ENCODE measurements at regions not wholly inside any gene's neighbourhood (a gene's known extent, or its start where the extent isn't known, plus 50 kb on each side); places are given as distances from the start of the nearest gene placed in this dataset.

DNA sequence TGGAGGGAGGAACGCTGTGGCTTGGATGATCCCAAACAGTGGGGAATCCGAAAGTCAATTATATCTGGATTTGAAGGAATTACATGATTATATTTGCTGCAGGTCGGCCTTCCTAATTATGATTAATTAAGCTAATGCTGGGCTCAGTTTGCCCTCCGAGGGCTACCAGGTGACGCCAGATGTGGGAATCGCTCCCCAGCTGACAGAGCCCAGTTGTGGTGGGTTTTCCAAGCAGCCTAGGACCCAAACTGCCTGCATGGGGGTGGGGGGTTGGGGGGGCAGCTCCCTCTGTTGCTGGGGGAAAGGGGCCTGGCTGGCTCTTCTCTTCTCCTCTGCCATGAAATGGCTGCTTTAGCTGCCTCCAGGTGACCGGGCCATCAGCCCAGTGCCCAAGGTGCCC is 147.6 kb upstream of the C1orf174 start:
- FAIRE-seq (no peak), DNase-seq (ENCODE audit: insufficient read length, low spot score) (no peak)

DNA sequence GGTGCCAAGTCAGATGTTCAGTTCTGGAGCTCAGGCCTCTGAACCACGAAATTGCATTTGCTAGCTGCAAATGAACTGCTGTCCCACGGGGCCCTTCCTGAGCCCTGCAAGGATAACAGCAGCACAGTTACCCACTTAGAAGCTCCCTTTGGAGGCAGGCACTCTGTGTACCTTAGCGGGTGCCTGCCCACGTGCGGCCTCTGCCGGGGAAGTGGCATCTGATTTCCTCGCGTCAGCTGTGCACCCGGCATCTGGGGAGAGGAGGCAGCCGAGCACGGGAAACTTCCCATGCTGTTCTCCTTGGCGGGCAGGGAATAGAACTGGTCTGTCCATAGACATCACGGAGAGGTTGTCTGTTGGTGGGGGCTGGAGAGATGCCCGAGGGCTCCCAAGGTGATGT is 148.0 kb upstream of the C1orf174 start:
- DNase-seq (ENCODE audit: insufficient read length, low spot score) (no peak), FAIRE-seq (no peak)
- no peak for TF ChIP-seq TAF1 (IDR thresholded peaks at IDR 0.05; ENCODE audit: low read depth, low read length)
- no peak for TF ChIP-seq PAX5 (IDR thresholded peaks at IDR 0.05; ENCODE audit: insufficient read depth, low read length, severe bottlenecking)
- no peak for TF ChIP-seq POLR2A (IDR thresholded peaks at IDR 0.05; ENCODE audit: low read depth, low read length)
- no peak for TF ChIP-seq POU2F2 (IDR thresholded peaks at IDR 0.05; ENCODE audit: low read depth, low read length)
- TF ChIP-seq POLR2AphosphoS5 (IDR thresholded peaks at IDR 0.05; ENCODE audit: low read depth, low read length) = no peak
- TF ChIP-seq SPI1 (IDR thresholded peaks at IDR 0.05; ENCODE audit: low read depth, low read length) = no peak

More for the DNA sequence above, 147.6 kb upstream of the C1orf174 start:
- TF ChIP-seq TAF1 (IDR thresholded peaks at IDR 0.05; ENCODE audit: low read depth, low read length) (no peak), POLR2AphosphoS5 (IDR thresholded peaks at IDR 0.05; ENCODE audit: low read depth, low read length) (no peak), POU2F2 (IDR thresholded peaks at IDR 0.05; ENCODE audit: low read depth, low read length) (no peak), PAX5 (IDR thresholded peaks at IDR 0.05; ENCODE audit: insufficient read depth, low read length, severe bottlenecking) (no peak), SPI1 (IDR thresholded peaks at IDR 0.05; ENCODE audit: low read depth, low read length) (no peak), POLR2A (IDR thresholded peaks at IDR 0.05; ENCODE audit: low read depth, low read length) (no peak)

DNA sequence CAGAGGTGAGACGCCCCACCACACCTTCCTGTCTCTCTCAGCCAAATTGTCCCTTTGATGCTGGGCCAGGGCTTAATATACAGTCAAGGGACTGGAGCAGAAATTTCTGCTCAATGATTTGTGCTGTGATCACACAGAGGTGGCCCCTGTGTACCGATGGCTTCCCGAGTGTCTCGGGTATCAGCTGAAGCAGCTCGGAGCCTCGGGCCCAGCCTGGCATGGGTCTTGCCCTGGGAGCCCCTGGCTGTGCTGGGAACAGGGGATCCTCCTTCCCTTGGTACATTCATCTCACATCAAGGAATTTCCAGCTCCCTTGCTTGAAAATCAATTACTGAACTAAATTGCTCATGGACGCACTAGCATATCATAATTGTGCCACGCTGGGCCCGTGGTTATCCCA is 148.8 kb upstream of the C1orf174 start:
- FAIRE-seq (no peak), DNase-seq (ENCODE audit: insufficient read length, low spot score) (no peak)
- TF ChIP-seq PAX5 (IDR thresholded peaks at IDR 0.05; ENCODE audit: insufficient read depth, low read length, severe bottlenecking) (no peak), POLR2A (IDR thresholded peaks at IDR 0.05; ENCODE audit: low read depth, low read length) (no peak), POU2F2 (IDR thresholded peaks at IDR 0.05; ENCODE audit: low read depth, low read length) (no peak), TAF1 (IDR thresholded peaks at IDR 0.05; ENCODE audit: low read depth, low read length) (no peak), SPI1 (IDR thresholded peaks at IDR 0.05; ENCODE audit: low read depth, low read length) (no peak), POLR2AphosphoS5 (IDR thresholded peaks at IDR 0.05; ENCODE audit: low read depth, low read length) (no peak)

DNA sequence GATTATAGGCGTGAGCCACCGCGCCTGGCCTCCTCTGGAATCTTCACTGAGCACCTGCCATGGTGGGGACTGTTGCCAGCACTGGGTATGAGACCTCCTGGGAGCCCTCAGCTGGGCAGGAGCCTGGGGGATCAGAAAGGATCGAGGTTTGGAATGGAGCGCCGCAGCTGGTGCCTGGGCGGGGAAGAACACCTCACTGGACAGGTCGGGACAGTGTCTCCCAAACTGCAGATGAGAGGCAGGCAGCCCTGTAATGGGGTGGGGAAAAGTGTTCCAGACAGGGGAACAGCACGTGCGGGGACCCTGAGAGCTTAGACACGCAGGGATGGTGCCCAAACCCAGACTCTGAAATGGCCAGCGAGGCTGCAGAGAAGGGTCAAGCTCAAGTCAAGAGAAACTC is 150.9 kb upstream of the C1orf174 start:
- FAIRE-seq (no peak), DNase-seq (ENCODE audit: insufficient read length, low spot score) (no peak)

DNA sequence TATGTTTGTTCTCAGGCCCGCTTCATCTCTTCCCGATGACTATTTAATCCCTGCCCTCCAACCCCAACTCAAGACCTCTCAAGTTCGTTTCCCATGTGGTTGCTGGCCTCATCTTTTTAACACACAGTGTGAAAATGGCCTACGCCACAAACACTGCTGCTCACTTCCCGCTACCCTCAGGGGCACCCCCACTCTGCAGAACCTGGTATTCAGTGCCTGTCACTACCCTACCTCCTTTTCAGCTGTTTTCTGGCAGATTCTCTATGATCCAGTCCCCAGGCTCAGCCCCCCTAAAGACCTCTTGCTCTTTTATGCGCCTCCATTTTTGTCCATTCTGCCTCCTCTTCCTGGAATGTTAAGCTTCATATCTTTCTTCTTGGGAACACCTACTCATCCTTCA is 152.6 kb upstream of the C1orf174 start:
- FAIRE-seq (no peak), DNase-seq (ENCODE audit: insufficient read length, low spot score) (no peak)
- TF ChIP-seq PAX5 (IDR thresholded peaks at IDR 0.05; ENCODE audit: insufficient read depth, low read length, severe bottlenecking) (no peak), SPI1 (IDR thresholded peaks at IDR 0.05; ENCODE audit: low read depth, low read length) (no peak), TAF1 (IDR thresholded peaks at IDR 0.05; ENCODE audit: low read depth, low read length) (no peak)

More for the DNA sequence above, 150.9 kb upstream of the C1orf174 start:
- TF ChIP-seq PAX5 (IDR thresholded peaks at IDR 0.05; ENCODE audit: insufficient read depth, low read length, severe bottlenecking) (no peak), SPI1 (IDR thresholded peaks at IDR 0.05; ENCODE audit: low read depth, low read length) (no peak), POLR2AphosphoS5 (IDR thresholded peaks at IDR 0.05; ENCODE audit: low read depth, low read length) (no peak), POLR2A (IDR thresholded peaks at IDR 0.05; ENCODE audit: low read depth, low read length) (no peak), POU2F2 (IDR thresholded peaks at IDR 0.05; ENCODE audit: low read depth, low read length) (no peak), TAF1 (IDR thresholded peaks at IDR 0.05; ENCODE audit: low read depth, low read length) (no peak)

DNA sequence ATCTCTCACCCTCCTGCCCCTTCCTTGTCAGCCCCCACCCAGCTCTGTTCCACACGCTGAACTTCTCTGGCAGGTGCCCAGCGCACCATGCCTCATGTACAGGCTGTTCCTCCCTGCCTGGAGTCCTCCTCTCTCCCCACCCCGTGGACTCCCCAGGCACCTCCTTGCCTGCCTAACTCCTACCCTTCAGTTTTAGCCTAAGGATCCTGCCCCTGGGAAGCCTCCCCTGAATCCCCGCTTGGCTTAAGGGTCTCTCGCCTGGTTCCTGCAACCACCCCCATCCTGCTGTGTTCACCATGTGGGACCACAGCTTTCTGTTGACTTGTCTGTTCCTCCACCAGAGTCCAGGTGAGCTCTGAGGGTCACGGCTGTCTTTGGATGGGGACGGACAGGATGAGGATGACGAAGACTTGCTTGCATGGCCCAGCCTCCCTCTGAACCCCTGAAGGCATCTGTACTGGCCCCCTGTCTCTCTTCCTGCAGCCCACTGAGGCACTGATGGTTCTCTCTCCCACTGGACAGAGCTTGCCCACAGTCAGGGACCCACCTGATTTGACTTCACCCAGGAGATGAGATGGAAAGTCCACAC is 153.2 kb upstream of the C1orf174 start:
- FAIRE-seq (no peak), DNase-seq (ENCODE audit: insufficient read length, low spot score) (no peak)
- TF ChIP-seq POLR2A (IDR thresholded peaks at IDR 0.05; ENCODE audit: low read depth, low read length) (no peak), SPI1 (IDR thresholded peaks at IDR 0.05; ENCODE audit: low read depth, low read length) (no peak), POLR2AphosphoS5 (IDR thresholded peaks at IDR 0.05; ENCODE audit: low read depth, low read length) (no peak), TAF1 (IDR thresholded peaks at IDR 0.05; ENCODE audit: low read depth, low read length) (no peak)

DNA sequence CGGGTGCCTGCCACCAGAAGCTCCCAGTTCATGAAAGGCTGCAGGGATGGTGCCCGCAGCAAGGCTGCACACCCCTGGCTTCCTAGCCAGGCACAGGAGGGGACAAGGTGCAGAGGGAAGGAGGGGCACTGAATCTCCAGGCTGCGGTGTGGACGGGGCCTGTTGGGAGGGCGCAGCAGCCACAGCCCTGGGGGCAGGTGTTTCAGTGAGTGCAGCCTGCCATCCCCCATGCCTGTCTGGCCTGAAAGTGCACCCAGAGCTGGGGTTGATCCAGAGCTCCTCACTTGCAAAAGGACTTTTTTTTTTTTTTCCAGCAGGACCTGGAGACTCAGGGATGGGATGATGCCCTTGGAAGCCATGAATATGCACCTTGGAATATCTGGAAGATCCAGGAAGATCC is 153.7 kb upstream of the C1orf174 start:
- DNase-seq (ENCODE audit: insufficient read length, low spot score) (no peak), FAIRE-seq (no peak)
- TF ChIP-seq TAF1 (IDR thresholded peaks at IDR 0.05; ENCODE audit: low read depth, low read length) (no peak), PAX5 (IDR thresholded peaks at IDR 0.05; ENCODE audit: insufficient read depth, low read length, severe bottlenecking) (no peak)

DNA sequence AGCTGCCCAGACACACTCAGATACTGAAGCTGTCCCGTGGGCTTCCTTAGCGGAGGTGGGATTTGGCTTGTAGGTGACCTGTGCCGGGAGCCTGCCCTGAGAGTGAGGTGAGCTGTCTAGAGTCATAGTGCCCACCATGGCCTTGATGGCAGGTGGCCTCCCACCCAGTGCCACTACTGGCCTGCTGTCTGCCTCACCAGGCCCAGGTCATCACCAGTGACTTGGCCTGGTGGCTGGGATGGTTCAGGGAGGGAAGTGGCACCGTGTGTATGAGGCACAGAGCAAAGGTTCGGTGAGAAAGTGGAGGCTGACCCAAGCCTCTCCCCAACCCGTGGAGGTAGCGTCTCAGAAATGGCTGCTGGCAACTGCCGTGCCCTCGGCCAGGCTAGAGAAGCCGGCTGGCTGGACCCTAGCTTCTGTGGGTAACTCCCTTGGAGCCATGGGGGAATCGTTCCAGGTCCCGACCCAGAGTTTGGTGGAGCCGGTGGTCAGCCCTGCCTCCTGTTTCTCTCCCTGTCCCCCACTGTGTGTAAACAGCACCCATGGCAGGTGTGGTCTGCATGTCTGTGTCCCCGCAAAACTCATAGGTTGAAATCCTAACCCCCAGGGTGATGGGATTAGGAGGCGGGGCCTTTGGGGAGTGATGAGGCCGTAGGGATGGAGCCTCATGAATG is 155.4 kb upstream of the C1orf174 start:
- DNase-seq (ENCODE audit: insufficient read length, low spot score) = no peak
- FAIRE-seq = no peak
- TF ChIP-seq POLR2AphosphoS5 (IDR thresholded peaks at IDR 0.05; ENCODE audit: low read depth, low read length) (no peak), TAF1 (IDR thresholded peaks at IDR 0.05; ENCODE audit: low read depth, low read length) (no peak), SPI1 (IDR thresholded peaks at IDR 0.05; ENCODE audit: low read depth, low read length) (no peak), PAX5 (IDR thresholded peaks at IDR 0.05; ENCODE audit: insufficient read depth, low read length, severe bottlenecking) (no peak), POLR2A (IDR thresholded peaks at IDR 0.05; ENCODE audit: low read depth, low read length) (no peak), POU2F2 (IDR thresholded peaks at IDR 0.05; ENCODE audit: low read depth, low read length) (no peak)

DNA sequence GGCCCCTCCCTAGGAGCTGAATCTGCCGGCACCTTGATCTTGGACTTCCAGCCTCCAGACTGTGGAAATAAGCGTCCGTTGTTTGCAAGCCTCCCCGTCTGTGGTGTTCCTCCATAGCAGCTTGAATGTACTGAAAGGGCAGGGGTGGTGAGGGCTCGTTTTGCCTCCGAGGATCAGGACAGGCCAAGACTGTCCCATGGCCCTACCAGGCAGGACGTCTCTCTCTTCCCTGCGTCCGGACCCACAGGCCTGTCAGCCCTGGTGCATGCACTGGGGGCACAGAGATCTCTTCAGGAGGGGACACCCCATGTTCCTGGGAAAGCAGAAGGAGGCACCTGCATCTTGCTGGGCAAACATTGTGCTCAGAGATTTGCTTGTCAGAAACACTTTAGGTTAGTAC is 156.3 kb upstream of the C1orf174 start:
- TF ChIP-seq POLR2A (IDR thresholded peaks at IDR 0.05; ENCODE audit: low read depth, low read length) (no peak), POU2F2 (IDR thresholded peaks at IDR 0.05; ENCODE audit: low read depth, low read length) (no peak), POLR2AphosphoS5 (IDR thresholded peaks at IDR 0.05; ENCODE audit: low read depth, low read length) (no peak), PAX5 (IDR thresholded peaks at IDR 0.05; ENCODE audit: insufficient read depth, low read length, severe bottlenecking) (no peak), SPI1 (IDR thresholded peaks at IDR 0.05; ENCODE audit: low read depth, low read length) (no peak), TAF1 (IDR thresholded peaks at IDR 0.05; ENCODE audit: low read depth, low read length) (no peak)
- no peak for FAIRE-seq
- no peak for DNase-seq (ENCODE audit: insufficient read length, low spot score)

DNA sequence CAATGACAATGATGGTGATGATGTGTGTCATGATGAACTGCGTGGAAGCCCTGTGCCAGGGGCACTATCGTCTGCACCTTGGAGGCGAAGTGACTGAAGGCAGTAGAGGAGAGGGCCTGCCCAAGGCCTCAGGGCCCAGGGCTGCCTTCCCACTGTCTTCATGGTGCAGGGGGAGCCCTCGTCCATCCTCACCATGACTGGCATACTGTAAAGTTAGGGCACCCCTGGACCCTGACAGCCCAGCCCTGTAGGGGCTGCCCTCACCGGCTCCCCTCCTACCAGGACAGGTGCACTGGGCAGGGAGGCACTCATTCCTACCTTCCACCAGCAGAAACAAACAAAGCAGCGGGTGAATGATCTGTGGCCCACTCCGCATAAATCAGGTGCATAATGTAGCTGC is 156.9 kb upstream of the C1orf174 start:
- FAIRE-seq (no peak), DNase-seq (ENCODE audit: insufficient read length, low spot score) (no peak)
- no peak for TF ChIP-seq POU2F2 (IDR thresholded peaks at IDR 0.05; ENCODE audit: low read depth, low read length)
- TF ChIP-seq SPI1 (IDR thresholded peaks at IDR 0.05; ENCODE audit: low read depth, low read length) = no peak
- TF ChIP-seq POLR2AphosphoS5 (IDR thresholded peaks at IDR 0.05; ENCODE audit: low read depth, low read length) = no peak
- no peak for TF ChIP-seq POLR2A (IDR thresholded peaks at IDR 0.05; ENCODE audit: low read depth, low read length)
- no peak for TF ChIP-seq TAF1 (IDR thresholded peaks at IDR 0.05; ENCODE audit: low read depth, low read length)
- no peak for TF ChIP-seq PAX5 (IDR thresholded peaks at IDR 0.05; ENCODE audit: insufficient read depth, low read length, severe bottlenecking)
